Cardiac muscle cell (in vitro differentiated cells and primary cell): ENCODE measurements at regions not wholly inside any gene's neighbourhood (a gene's known extent, or its start where the extent isn't known, plus 50 kb on each side); places are given as distances from the start of the nearest gene placed in this dataset.

Experiments
- DNase-seq, 2 donors: peaks; one replicate each; pipeline versions ENCODE4 v3.0.0 to v3.0.0-alpha.2; 2010 to 2017; ENCODE audit warnings: low read depth in 1 of 2, low spot score in 1 of 2
- H3K27ac ChIP-seq: fragments of 200-600 bp; sonication (generic); 2 replicates; pipeline ENCODE4 v1.5.1; 2016
- H3K27me3 ChIP-seq: fragments of 200-600 bp; sonication (generic); 2 replicates; pipeline ENCODE4 v1.6.0; 2016; ENCODE audit warnings: control low read depth
- H3K36me3 ChIP-seq: fragments of 200-600 bp; sonication (generic); 2 replicates; pipeline ENCODE4 v1.5.1; 2016; ENCODE audit warnings: control low read depth
- H3K4me1 ChIP-seq: fragments of 200-600 bp; sonication (generic); 2 replicates; pipeline ENCODE4 v1.8.1; 2017; ENCODE audit warnings: low read depth, mild to moderate bottlenecking, mixed run types
- H3K4me3 ChIP-seq: fragments of 200-600 bp; sonication (generic); 2 replicates; pipeline ENCODE4 v1.5.1; 2016; ENCODE audit warnings: mild to moderate bottlenecking
- H3K9me3 ChIP-seq: fragments of 200-600 bp; sonication (generic); 2 replicates; pipeline ENCODE4 v1.5.1; 2017; ENCODE audit warnings: low read depth, mild to moderate bottlenecking, control low read depth
- TF ChIP-seq, protein P1 (sequence below): IDR thresholded peaks from 2 replicates; pipeline ENCODE4 v1.5.1; 2012; ENCODE audit warnings: low read depth, mild to moderate bottlenecking, low read length

DNA sequence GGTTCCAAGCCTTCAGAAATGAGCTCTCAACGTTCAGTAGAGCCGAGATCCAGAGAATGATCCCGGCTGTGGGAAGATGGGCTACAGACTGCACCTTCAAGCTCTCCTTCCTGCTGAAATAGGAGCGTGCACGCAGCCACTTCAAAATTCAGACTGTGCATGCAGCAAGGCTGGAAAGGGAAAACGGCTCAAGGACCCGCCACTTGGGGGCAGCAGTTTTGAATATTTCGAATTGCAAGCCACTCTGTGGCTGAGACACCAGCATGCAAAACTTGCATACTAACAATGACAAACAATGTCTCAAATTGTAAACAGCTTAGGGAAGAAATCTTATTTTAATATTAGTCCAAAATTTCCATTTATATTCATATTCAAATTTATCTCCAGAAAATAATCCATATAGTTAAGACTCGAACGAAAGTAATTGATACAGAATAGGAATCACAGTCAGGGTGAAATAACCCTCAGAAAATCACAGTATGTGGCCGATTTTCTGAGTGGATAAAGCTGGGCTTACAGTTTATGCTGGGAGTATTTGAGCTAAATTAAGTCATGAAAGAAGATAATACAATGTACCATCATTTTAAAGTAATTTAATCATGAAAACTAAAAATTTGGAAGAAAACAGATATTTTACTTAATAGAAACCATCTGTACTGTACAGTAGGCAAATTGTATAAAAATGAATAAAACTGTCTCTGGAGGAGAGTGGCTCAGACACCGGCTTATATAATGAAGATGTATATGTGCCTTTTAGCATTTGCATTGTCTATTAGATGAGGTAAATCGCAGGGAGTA lies 137.9 kb upstream of the MKI67 start:
- TF ChIP-seq, protein P1, sequence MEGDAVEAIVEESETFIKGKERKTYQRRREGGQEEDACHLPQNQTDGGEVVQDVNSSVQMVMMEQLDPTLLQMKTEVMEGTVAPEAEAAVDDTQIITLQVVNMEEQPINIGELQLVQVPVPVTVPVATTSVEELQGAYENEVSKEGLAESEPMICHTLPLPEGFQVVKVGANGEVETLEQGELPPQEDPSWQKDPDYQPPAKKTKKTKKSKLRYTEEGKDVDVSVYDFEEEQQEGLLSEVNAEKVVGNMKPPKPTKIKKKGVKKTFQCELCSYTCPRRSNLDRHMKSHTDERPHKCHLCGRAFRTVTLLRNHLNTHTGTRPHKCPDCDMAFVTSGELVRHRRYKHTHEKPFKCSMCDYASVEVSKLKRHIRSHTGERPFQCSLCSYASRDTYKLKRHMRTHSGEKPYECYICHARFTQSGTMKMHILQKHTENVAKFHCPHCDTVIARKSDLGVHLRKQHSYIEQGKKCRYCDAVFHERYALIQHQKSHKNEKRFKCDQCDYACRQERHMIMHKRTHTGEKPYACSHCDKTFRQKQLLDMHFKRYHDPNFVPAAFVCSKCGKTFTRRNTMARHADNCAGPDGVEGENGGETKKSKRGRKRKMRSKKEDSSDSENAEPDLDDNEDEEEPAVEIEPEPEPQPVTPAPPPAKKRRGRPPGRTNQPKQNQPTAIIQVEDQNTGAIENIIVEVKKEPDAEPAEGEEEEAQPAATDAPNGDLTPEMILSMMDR = peak; percentile 75
- Histone ChIP-seq H3K9me3 (no peaks in the 10 kb centered on the region), H3K27me3 (peaks cover 23% of the 10 kb centered on the region), H3K4me1 (no peaks in the 10 kb centered on the region), H3K4me3 (no peak overlapping the region), H3K36me3 (no peaks in the 10 kb centered on the region), H3K27ac (no peak overlapping the region)
- peak; percentile 68 to 84 for DNase-seq

DNA sequence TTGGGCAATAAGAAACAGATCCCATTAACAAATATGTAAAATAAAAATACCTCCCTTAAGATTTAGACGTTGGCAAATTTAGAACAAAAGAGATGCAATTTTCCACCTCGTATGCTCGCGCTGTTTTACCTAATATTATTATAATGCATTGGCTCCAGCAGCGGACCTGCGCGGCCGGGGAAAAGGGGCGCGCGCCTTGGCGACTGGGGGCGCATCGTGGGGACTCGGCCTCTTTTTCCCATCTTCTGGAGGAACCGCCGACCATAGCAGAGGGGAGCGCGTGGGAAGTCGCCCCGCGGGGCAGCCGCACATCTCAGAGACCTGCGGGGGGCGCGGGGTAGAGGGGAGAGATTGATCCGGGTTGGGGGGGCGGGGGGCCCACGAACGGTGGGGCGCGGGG lies 139.4 kb upstream of the MKI67 start:
- no peaks in the 10 kb centered on the region for H3K36me3 ChIP-seq
- TF ChIP-seq, protein P1 = no peak
- DNase-seq = no peak
- H3K4me1 ChIP-seq = no peaks in the 10 kb centered on the region
- no peaks in the 10 kb centered on the region for H3K9me3 ChIP-seq
- peaks cover 23% of the 10 kb centered on the region for H3K27me3 ChIP-seq
- H3K4me3 ChIP-seq = no peak overlapping the region
- H3K27ac ChIP-seq = no peak overlapping the region

DNA sequence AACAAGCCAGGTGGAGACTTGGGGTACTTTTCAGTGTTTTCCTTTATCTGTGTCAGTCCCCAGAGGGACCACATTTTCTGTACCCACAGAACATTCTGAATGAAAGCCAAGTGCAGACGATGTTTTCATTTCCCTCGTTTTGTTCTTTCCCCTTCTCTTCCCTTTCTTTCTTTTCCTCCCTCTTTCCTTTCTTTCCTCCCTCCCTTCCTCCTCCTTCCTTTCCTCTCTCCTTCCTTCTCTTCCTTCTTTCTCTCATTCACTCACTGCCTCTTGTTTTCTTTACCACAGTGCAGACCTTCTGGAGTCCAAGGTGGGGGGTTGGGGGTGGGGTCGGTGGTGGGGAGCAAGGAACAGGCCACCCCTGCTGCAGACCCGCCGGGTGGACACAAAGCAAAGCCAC lies 141.4 kb upstream of the MKI67 start:
- Histone ChIP-seq H3K27me3 (peaks cover 23% of the 10 kb centered on the region), H3K9me3 (no peaks in the 10 kb centered on the region), H3K4me3 (no peak overlapping the region), H3K27ac (no peak overlapping the region), H3K36me3 (no peaks in the 10 kb centered on the region), H3K4me1 (no peaks in the 10 kb centered on the region)
- DNase-seq = no peak
- TF ChIP-seq, protein P1 = no peak

DNA sequence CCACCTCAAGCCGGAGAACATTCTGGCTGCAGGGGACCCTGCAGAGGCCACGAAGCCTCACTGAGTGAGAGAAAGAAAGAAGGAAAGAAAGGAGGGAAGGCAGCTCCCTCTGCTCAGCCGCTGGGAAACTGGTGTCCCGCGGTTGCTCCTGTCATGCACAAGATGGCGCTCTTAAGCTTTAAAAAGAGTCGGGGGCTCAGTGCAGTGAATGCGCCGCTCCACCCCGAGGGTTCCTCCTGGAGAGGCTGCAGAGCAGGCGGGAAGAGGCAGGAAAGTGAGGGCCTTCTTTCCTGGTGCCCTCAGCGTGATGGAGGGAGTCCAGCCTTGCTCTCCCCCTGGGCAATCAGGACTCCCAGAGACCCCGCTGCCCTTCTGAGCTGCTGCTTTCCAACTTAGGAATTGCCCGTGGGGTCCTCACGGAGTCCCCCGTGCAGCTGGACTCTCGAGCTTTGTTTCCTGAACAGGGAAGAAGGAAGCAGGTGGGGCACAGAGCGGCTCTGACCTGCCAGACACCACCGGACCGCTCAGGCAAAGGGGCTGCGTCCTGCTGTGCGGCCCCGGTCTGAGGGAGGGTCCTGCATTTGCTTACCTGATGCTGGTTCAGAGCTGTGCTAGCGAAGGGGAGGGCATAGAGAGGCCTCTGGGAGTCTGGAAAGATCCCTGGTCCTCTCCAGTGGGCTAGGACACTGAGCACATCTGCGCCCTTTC lies 141.9 kb upstream of the MKI67 start:
- Histone ChIP-seq H3K36me3 (no peaks in the 10 kb centered on the region), H3K4me3 (no peak overlapping the region), H3K9me3 (no peaks in the 10 kb centered on the region), H3K27ac (no peak overlapping the region), H3K4me1 (no peaks in the 10 kb centered on the region), H3K27me3 (peaks cover 23% of the 10 kb centered on the region)
- peak; percentile 58 to 89 for DNase-seq
- TF ChIP-seq, protein P1 = peak; percentile 65

DNA sequence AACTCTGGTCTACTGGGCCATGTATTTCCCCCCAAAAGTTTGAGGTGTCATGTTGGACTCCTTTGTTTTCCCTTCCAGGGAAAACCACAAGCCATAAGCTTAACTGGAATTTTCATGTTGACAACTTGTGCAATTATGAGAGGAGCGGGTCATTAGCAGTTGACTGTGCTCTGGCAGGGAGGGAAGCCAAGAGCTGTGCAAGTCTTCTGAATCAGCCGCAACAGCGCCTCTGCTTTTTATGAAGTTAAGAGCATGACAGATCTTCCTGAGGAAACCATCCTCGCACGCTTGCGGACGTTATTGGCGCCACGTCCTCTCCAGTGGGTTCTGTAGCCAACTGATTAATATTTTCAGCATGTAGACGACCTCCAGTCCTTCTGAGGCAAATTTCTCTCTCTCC lies 148.7 kb upstream of the MKI67 start:
- no peaks in the 10 kb centered on the region for H3K36me3 ChIP-seq
- no peaks in the 10 kb centered on the region for H3K27me3 ChIP-seq
- H3K9me3 ChIP-seq = no peaks in the 10 kb centered on the region
- H3K27ac ChIP-seq = no peak overlapping the region
- H3K4me1 ChIP-seq = no peaks in the 10 kb centered on the region
- peak; percentile 10 to 75 for DNase-seq
- TF ChIP-seq, protein P1 = peak; percentile 26
- no peak overlapping the region for H3K4me3 ChIP-seq
